ENCODE measurements at regions not wholly inside any gene's neighbourhood (a gene's known extent, or its start where the extent isn't known, plus 50 kb on each side); places are given as distances from the start of the nearest gene placed in this dataset.

- DNase-seq (ENCODE audit: low read depth): no peak
Observed at GRCh38 chr3:105923140-105923539, 54.3 kb upstream of the CBLB start.

- no peak for DNase-seq (ENCODE audit: low read depth)
Observed at GRCh38 chr3:105927741-105928140, 58.9 kb upstream of the CBLB start.

GRCh38 chr3:105930733-105931132 lies 61.9 kb upstream of the CBLB start:
- no peak for DNase-seq (ENCODE audit: low read depth)

GRCh38 chr3:105931500-105931899 lies 62.7 kb upstream of the CBLB start:
- no peak for DNase-seq (ENCODE audit: low read depth)

GRCh38 chr3:105933871-105934270 lies 65.1 kb upstream of the CBLB start:
- DNase-seq (ENCODE audit: low read depth): no peak

GRCh38 chr3:105938101-105938500 lies 69.3 kb upstream of the CBLB start:
- DNase-seq (ENCODE audit: low read depth): no peak

- DNase-seq (ENCODE audit: low read depth): no peak
Observed at GRCh38 chr3:105938806-105939205, 70.0 kb upstream of the CBLB start.

- no peak for DNase-seq (ENCODE audit: low read depth)
Observed at GRCh38 chr3:105944276-105944675, 75.5 kb upstream of the CBLB start.

GRCh38 chr3:105944721-105945120 lies 75.9 kb upstream of the CBLB start:
- peak; percentile 80 for DNase-seq (ENCODE audit: low read depth)

- no peak for DNase-seq (ENCODE audit: low read depth)
Observed at GRCh38 chr3:105948101-105948500, 79.3 kb upstream of the CBLB start.

- no peak for DNase-seq (ENCODE audit: low read depth)
Observed at GRCh38 chr3:105950881-105951600, 82.2 kb upstream of the CBLB start.

GRCh38 chr3:105953831-105954230 lies 85.0 kb upstream of the CBLB start:
- DNase-seq (ENCODE audit: low read depth): no peak

- no peak for DNase-seq (ENCODE audit: low read depth)
Observed at GRCh38 chr3:105956306-105956705, 87.5 kb upstream of the CBLB start.

GRCh38 chr3:105957722-105958121 lies 88.9 kb upstream of the CBLB start:
- no peak for DNase-seq (ENCODE audit: low read depth)

- DNase-seq (ENCODE audit: low read depth): no peak
Observed at GRCh38 chr3:105958237-105959000, 89.6 kb upstream of the CBLB start.

GRCh38 chr3:105959851-105960250 lies 91.0 kb upstream of the CBLB start:
- DNase-seq (ENCODE audit: low read depth): no peak

- no peak for DNase-seq (ENCODE audit: low read depth)
Observed at GRCh38 chr3:105960381-105960780, 91.6 kb upstream of the CBLB start.

GRCh38 chr3:105963161-105963560 lies 94.3 kb upstream of the CBLB start:
- DNase-seq (ENCODE audit: low read depth): no peak

GRCh38 chr3:105965384-105965783 lies 96.6 kb upstream of the CBLB start:
- DNase-seq (ENCODE audit: low read depth): no peak

- no peak for DNase-seq (ENCODE audit: low read depth)
Observed at GRCh38 chr3:105967117-105967516, 98.3 kb upstream of the CBLB start.

GRCh38 chr3:105970283-105970682 lies 101.5 kb upstream of the CBLB start:
- no peak for DNase-seq (ENCODE audit: low read depth)

- no peak for DNase-seq (ENCODE audit: low read depth)
Observed at GRCh38 chr3:105972069-105972468, 103.3 kb upstream of the CBLB start.

GRCh38 chr3:105974381-105974780 lies 105.6 kb upstream of the CBLB start:
- no peak for DNase-seq (ENCODE audit: low read depth)

- no peak for DNase-seq (ENCODE audit: low read depth)
Observed at GRCh38 chr3:105976196-105976595, 107.4 kb upstream of the CBLB start.

Measured in non-pigmented ciliary epithelial cell (primary cell).